Cardiac muscle cell (in vitro differentiated cells and primary cell): ENCODE measurements at regions not wholly inside any gene's neighbourhood (a gene's known extent, or its start where the extent isn't known, plus 50 kb on each side); places are given as distances from the start of the nearest gene placed in this dataset.

Experiments
- DNase-seq, 2 donors: peaks; one replicate each; pipeline versions ENCODE4 v3.0.0 to v3.0.0-alpha.2; 2010 to 2017; ENCODE audit warnings: low read depth in 1 of 2, low spot score in 1 of 2
- H3K27ac ChIP-seq: fragments of 200-600 bp; sonication (generic); 2 replicates; pipeline ENCODE4 v1.5.1; 2016
- H3K27me3 ChIP-seq: fragments of 200-600 bp; sonication (generic); 2 replicates; pipeline ENCODE4 v1.6.0; 2016; ENCODE audit warnings: control low read depth
- H3K36me3 ChIP-seq: fragments of 200-600 bp; sonication (generic); 2 replicates; pipeline ENCODE4 v1.5.1; 2016; ENCODE audit warnings: control low read depth
- H3K4me1 ChIP-seq: fragments of 200-600 bp; sonication (generic); 2 replicates; pipeline ENCODE4 v1.8.1; 2017; ENCODE audit warnings: low read depth, mild to moderate bottlenecking, mixed run types
- H3K4me3 ChIP-seq: fragments of 200-600 bp; sonication (generic); 2 replicates; pipeline ENCODE4 v1.5.1; 2016; ENCODE audit warnings: mild to moderate bottlenecking
- H3K9me3 ChIP-seq: fragments of 200-600 bp; sonication (generic); 2 replicates; pipeline ENCODE4 v1.5.1; 2017; ENCODE audit warnings: low read depth, mild to moderate bottlenecking, control low read depth
- TF ChIP-seq, protein P1 (sequence below): IDR thresholded peaks from 2 replicates; pipeline ENCODE4 v1.5.1; 2012; ENCODE audit warnings: low read depth, mild to moderate bottlenecking, low read length

DNA sequence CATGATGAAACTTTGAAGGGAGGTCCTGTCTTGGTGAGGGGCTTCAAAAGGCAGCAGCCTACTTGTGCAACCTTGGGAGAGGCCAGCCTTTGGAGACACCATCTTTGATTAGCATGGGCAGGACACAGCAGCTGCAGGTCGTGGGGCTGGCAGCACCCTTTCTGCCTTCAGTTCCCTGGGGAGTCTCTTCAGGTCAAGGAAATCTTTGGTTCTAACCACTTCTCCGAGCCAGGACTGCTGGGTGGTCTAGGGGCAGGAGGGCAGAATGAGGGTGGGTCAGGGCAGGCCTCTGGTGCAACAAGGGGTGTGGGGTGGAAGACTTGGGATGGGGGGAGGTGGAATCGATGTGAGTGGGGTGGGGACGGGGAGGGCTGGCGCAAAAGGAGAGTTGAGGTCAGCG, 269.7 kb downstream of the FOXD2 start:
- no peak overlapping the region for H3K27ac ChIP-seq
- DNase-seq, result no peak
- TF ChIP-seq, protein P1, sequence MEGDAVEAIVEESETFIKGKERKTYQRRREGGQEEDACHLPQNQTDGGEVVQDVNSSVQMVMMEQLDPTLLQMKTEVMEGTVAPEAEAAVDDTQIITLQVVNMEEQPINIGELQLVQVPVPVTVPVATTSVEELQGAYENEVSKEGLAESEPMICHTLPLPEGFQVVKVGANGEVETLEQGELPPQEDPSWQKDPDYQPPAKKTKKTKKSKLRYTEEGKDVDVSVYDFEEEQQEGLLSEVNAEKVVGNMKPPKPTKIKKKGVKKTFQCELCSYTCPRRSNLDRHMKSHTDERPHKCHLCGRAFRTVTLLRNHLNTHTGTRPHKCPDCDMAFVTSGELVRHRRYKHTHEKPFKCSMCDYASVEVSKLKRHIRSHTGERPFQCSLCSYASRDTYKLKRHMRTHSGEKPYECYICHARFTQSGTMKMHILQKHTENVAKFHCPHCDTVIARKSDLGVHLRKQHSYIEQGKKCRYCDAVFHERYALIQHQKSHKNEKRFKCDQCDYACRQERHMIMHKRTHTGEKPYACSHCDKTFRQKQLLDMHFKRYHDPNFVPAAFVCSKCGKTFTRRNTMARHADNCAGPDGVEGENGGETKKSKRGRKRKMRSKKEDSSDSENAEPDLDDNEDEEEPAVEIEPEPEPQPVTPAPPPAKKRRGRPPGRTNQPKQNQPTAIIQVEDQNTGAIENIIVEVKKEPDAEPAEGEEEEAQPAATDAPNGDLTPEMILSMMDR, result no peak
- H3K36me3 ChIP-seq, result no peaks in the 10 kb centered on the region
- H3K4me3 ChIP-seq, result no peak overlapping the region
- no peaks in the 10 kb centered on the region for H3K4me1 ChIP-seq
- H3K9me3 ChIP-seq, result no peaks in the 10 kb centered on the region
- peaks cover 76% of the 10 kb centered on the region for H3K27me3 ChIP-seq

DNA sequence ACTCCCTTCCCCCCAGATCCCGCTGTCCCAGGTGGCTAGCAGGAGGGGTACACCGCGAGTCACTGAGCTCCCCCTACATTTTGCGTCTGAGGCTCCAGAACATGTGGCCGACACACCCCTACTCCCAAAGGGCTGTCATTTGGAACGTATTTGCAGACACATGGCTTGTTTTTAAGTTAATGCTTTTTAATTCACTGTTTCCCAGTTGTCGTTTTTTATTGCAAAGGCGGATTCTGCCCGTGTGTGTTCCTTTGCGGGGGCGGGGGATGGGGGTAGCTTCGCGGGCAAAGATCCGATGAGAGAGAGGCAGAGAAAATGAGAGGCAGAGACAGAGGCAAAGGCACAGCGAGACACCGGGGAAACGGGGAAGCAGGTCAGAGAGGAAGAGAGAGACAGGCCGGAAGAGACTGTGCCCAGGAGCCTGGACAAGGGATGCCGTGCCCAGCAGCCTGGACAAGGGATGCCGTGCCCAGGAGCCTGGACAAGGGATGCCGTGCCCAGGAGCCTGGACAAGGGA, 270.2 kb downstream of the FOXD2 start:
- no peaks in the 10 kb centered on the region for H3K4me1 ChIP-seq
- H3K4me3 ChIP-seq, result no peak overlapping the region
- TF ChIP-seq, protein P1, result no peak
- H3K9me3 ChIP-seq, result no peaks in the 10 kb centered on the region
- H3K36me3 ChIP-seq, result no peaks in the 10 kb centered on the region
- DNase-seq, result no peak
- H3K27ac ChIP-seq, result no peak overlapping the region
- H3K27me3 ChIP-seq, result peaks cover 81% of the 10 kb centered on the region

DNA sequence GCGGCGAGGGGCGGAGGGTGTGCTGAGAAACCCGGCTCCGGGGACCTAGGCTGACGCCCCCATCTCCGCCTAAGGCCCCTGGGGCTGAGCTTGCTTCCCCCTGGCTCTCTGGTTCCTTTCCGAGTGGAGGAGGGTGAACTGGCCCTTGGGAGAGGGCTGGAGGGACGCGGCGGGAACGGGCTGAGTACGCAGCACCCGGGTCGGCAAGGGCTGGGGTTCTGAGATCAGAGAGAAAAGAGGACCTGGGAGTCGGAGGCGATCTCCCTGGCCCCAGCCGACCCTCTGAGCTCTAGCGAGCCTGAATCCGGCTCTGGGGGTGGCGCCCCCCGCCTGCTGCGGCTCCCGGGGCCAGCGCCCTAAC, 270.8 kb downstream of the FOXD2 start:
- peak overlapping the region; percentile 27 for H3K4me3 ChIP-seq
- H3K27me3 ChIP-seq, result peaks cover 87% of the 10 kb centered on the region
- TF ChIP-seq, protein P1, result no peak
- no peaks in the 10 kb centered on the region for H3K36me3 ChIP-seq
- no peak overlapping the region for H3K27ac ChIP-seq
- no peaks in the 10 kb centered on the region for H3K4me1 ChIP-seq
- no peaks in the 10 kb centered on the region for H3K9me3 ChIP-seq
- DNase-seq, result no peak

DNA sequence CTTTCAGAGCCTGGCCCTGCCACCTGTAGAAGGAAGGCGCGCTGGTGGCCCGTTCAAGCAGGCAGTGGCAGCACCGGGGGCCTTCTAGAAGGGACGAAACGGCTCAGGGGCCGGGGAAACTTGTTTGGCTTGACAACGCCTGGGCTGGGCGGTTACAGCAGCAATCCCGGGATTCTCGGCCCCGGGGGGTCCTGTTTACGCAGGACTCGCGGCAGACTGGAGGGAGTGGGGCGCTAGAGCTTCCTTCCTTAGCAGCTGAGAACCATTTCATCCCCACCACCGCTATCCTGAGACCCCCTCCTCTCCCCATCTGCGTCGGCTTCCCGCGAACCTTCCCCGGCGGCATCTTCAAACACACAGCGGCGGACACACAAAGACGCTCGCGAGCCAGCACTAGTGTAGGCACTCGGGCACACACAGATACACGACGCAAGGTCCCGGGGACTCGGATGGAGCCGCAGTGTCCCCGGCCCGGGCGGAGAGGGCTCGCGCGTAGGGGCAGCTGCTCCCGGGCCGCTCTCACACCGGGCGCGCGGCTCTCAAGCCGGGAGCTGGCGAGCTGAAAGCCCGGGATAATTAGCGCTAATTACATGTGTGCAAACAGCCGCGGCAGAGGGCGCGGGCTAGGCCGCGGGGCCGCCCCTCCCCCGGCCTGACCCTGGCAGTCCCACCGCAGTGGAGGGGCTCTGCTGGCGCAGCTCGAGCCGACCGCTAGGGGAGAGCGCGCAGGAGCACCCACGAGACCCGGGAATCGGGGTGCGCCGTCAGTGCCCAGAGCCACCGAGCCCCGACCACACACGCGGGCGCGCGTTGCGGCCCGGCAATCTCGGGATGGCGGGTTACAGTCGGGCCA, 271.4 kb downstream of the FOXD2 start:
- peaks cover 93% of the 10 kb centered on the region for H3K27me3 ChIP-seq
- TF ChIP-seq, protein P1, result peak; percentile 37
- no peaks in the 10 kb centered on the region for H3K4me1 ChIP-seq
- peak; percentile 55 to 58 for DNase-seq
- H3K36me3 ChIP-seq, result no peaks in the 10 kb centered on the region
- peak overlapping the region; percentile 27 for H3K4me3 ChIP-seq
- no peaks in the 10 kb centered on the region for H3K9me3 ChIP-seq
- H3K27ac ChIP-seq, result no peak overlapping the region

DNA sequence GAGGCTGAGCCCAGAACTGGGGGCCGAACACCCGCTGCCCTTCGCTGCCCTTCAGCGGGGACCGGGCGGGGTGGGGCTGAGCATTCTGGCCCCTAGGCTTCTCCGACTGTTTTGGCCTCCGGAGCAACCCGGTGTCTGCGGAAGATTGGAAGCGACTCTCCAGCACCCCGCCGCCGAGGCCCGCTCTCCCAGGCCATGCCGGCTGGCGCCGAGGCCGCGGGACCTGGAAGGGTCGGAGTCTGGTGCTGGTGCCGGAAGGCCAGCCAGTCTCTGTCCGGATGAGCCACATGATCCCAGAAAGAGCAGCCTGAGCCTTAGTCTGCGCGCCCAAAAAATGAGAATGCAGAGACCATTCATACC, 272.0 kb downstream of the FOXD2 start:
- Histone ChIP-seq H3K4me3 (peak overlapping the region; percentile 27), H3K4me1 (no peaks in the 10 kb centered on the region), H3K27ac (no peak overlapping the region), H3K27me3 (peaks cover 99% of the 10 kb centered on the region), H3K9me3 (no peaks in the 10 kb centered on the region), H3K36me3 (no peaks in the 10 kb centered on the region)
- TF ChIP-seq, protein P1, result no peak
- peak in 1 of 2 donors; percentile 32 for DNase-seq
